OCI-LY1 (cell line): ENCODE measurements at regions not wholly inside any gene's neighbourhood (a gene's known extent, or its start where the extent isn't known, plus 50 kb on each side); places are given as distances from the start of the nearest gene placed in this dataset.
A peak's percentile ranks its signal among the peaks of the same experiment; 100 is the strongest.

Source experiments
- H2AFZ ChIP-seq: fragments of 200-600 bp; sonication (generic), shearing (Covaris generic); 2 replicates; pipeline ENCODE4 v1.6.0; 2014; ENCODE audit warnings: antibody characterized with exemption, mild to moderate bottlenecking, low read length
- H3F3A ChIP-seq: fragments of 200-600 bp; sonication (generic), shearing (Covaris generic); 2 replicates; pipeline ENCODE4 v1.6.0; 2014; ENCODE audit warnings: mild to moderate bottlenecking, antibody characterized with exemption, low read length, moderate library complexity; ENCODE audit not compliant: insufficient read depth
- H3K27ac ChIP-seq: fragments of 200-600 bp; sonication (generic); 2 replicates; pipeline ENCODE4 v1.5.1; 2014; ENCODE audit warnings: low read length, mixed run types, mild to moderate bottlenecking, low read depth; ENCODE audit not compliant: poor library complexity, severe bottlenecking
- H3K27me3 ChIP-seq: fragments of 200-600 bp; sonication (generic); 2 replicates; pipeline ENCODE4 v1.6.0; 2014; ENCODE audit warnings: antibody characterized with exemption, mild to moderate bottlenecking, low read length, moderate library complexity; ENCODE audit not compliant: insufficient read depth
- H3K36me3 ChIP-seq: fragments of 200-600 bp; sonication (generic); 2 replicates; pipeline ENCODE4 v1.6.1; 2014; ENCODE audit warnings: mild to moderate bottlenecking, antibody characterized with exemption, low read length, moderate library complexity, mixed read lengths; ENCODE audit not compliant: insufficient read depth
- H3K4me1 ChIP-seq: fragments of 200-600 bp; sonication (generic); 2 replicates; pipeline ENCODE4 v1.5.1; 2014; ENCODE audit warnings: mild to moderate bottlenecking, low read length, moderate library complexity; ENCODE audit not compliant: insufficient read depth, severe bottlenecking
- H3K4me2 ChIP-seq: fragments of 200-600 bp; sonication (generic), shearing (Covaris generic); 2 replicates; pipeline ENCODE4 v1.6.1; 2014; ENCODE audit warnings: low read length
- H3K4me3 ChIP-seq: fragments of 200-600 bp; sonication (generic); 2 replicates; pipeline ENCODE4 v1.5.1; 2014; ENCODE audit warnings: low read length, low read depth, mild to moderate bottlenecking, mixed read lengths; ENCODE audit not compliant: poor library complexity, severe bottlenecking
- H3K79me2 ChIP-seq: fragments of 200-600 bp; shearing (Covaris generic); 2 replicates; pipeline ENCODE4 v1.6.1; 2016; ENCODE audit warnings: mixed run types, low read length, mixed read lengths; ENCODE audit not compliant: insufficient read depth
- H3K9ac ChIP-seq: fragments of 200-600 bp; sonication (generic), shearing (Covaris generic); 2 replicates; pipeline ENCODE4 v1.6.1; 2014; ENCODE audit warnings: mild to moderate bottlenecking, low read length, mixed read lengths
- H3K9me2 ChIP-seq: fragments of 200-600 bp; sonication (generic), shearing (Covaris generic); 2 replicates; pipeline ENCODE4 v1.6.1; 2014; ENCODE audit warnings: low read depth, mild to moderate bottlenecking, low read length, mixed read lengths
- H3K9me3 ChIP-seq: fragments of 200-600 bp; shearing (Covaris generic); 2 replicates; pipeline ENCODE4 v1.6.1; 2014; ENCODE audit warnings: low read length, mixed read lengths
- H4K20me1 ChIP-seq: fragments of 200-600 bp; sonication (generic), shearing (Covaris generic); 2 replicates; pipeline ENCODE4 v1.6.0; 2016; ENCODE audit warnings: mild to moderate bottlenecking, low read length; ENCODE audit not compliant: insufficient read depth
- EZH2 ChIP-seq: fragments of 200-600 bp; sonication (generic), shearing (Covaris generic); IDR thresholded peaks from 2 replicates; pipeline ENCODE4 v1.8.0; 2017; ENCODE audit warnings: borderline replicate concordance, mixed run types, mild to moderate bottlenecking, antibody characterized with exemption, low read length, moderate library complexity, mixed read lengths
- TF ChIP-seq, protein P1 (sequence below): fragments of 200-600 bp; sonication (generic), shearing (Covaris generic); IDR thresholded peaks from 2 replicates; pipeline ENCODE4 v1.5.1; 2017; ENCODE audit warnings: mild to moderate bottlenecking, antibody characterized with exemption, low read length, moderate library complexity, mixed read lengths

- Histone ChIP-seq H3F3A (no peaks in the 10 kb centered on the region), H3K9ac (no peak overlapping the region), H3K9me2 (no peaks in the 10 kb centered on the region), H3K4me2 (no peak overlapping the region), H3K27ac (no peak overlapping the region), H2AFZ (no peak overlapping the region), H3K4me1 (peaks cover 20% of the 10 kb centered on the region), H3K9me3 (peaks cover under 1% of the 10 kb centered on the region; the same call in 1 of the 2 replicates), H3K36me3 (peaks cover 10% of the 10 kb centered on the region; the same call in 1 of the 2 replicates), H3K4me3 (no peak overlapping the region), H3K27me3 (peaks cover under 1% of the 10 kb centered on the region; the same call in 1 of the 2 replicates), H4K20me1 (no peaks in the 10 kb centered on the region), H3K79me2 (no peaks in the 10 kb centered on the region)
- no peak for TF ChIP-seq EZH2
- TF ChIP-seq, protein P1, sequence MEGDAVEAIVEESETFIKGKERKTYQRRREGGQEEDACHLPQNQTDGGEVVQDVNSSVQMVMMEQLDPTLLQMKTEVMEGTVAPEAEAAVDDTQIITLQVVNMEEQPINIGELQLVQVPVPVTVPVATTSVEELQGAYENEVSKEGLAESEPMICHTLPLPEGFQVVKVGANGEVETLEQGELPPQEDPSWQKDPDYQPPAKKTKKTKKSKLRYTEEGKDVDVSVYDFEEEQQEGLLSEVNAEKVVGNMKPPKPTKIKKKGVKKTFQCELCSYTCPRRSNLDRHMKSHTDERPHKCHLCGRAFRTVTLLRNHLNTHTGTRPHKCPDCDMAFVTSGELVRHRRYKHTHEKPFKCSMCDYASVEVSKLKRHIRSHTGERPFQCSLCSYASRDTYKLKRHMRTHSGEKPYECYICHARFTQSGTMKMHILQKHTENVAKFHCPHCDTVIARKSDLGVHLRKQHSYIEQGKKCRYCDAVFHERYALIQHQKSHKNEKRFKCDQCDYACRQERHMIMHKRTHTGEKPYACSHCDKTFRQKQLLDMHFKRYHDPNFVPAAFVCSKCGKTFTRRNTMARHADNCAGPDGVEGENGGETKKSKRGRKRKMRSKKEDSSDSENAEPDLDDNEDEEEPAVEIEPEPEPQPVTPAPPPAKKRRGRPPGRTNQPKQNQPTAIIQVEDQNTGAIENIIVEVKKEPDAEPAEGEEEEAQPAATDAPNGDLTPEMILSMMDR: peak; percentile 33; the same call in 1 of the 2 replicates
Observed at GRCh38 chr6:156283091-156283490, 494.1 kb upstream of the ARID1B start.

- Histone ChIP-seq H3F3A (no peaks in the 10 kb centered on the region), H3K9me2 (no peaks in the 10 kb centered on the region), H3K36me3 (peaks cover 20% of the 10 kb centered on the region; the same call in 1 of the 2 replicates), H3K4me2 (no peak overlapping the region), H3K4me3 (no peak overlapping the region), H3K27ac (no peak overlapping the region), H3K9me3 (peaks cover 5% of the 10 kb centered on the region; the same call in 1 of the 2 replicates), H2AFZ (no peak overlapping the region), H3K4me1 (peaks cover 18% of the 10 kb centered on the region), H3K79me2 (no peaks in the 10 kb centered on the region), H3K9ac (no peak overlapping the region), H4K20me1 (no peaks in the 10 kb centered on the region), H3K27me3 (peaks cover 4% of the 10 kb centered on the region; the same call in 1 of the 2 replicates)
- TF ChIP-seq, protein P1: no peak
- no peak for TF ChIP-seq EZH2
Observed at GRCh38 chr6:156282087-156282486, 495.1 kb upstream of the ARID1B start.

DNA sequence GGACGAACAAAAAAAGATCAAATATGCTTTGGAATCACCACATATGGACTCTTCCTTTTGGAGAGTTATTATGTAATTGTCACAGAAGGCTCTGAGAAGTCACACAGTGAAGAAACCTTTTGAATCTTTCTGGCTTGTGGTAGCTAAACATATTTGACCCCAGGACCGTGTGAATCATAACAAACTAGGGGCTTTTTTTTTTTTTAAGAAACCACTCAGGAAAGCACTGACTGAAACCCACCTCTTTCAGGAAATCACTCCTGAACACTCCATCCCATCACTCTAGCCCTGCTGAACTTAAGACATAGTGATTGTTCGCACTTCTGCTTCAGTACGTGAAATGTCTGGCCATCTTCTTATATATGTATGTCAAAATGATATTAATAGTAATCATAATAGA is 495.9 kb upstream of the ARID1B start:
- Histone ChIP-seq H3K27ac (no peak overlapping the region), H3K4me2 (no peak overlapping the region)
- TF ChIP-seq, protein P1: no peak
- TF ChIP-seq EZH2: no peak

More for the DNA sequence above, 495.9 kb upstream of the ARID1B start:
- Histone ChIP-seq H3K9me2 (no peaks in the 10 kb centered on the region), H4K20me1 (no peaks in the 10 kb centered on the region), H3K9me3 (peaks cover 8% of the 10 kb centered on the region; the same call in 1 of the 2 replicates), H3K4me3 (no peak overlapping the region), H2AFZ (no peak overlapping the region), H3K4me1 (peaks cover 18% of the 10 kb centered on the region), H3K9ac (no peak overlapping the region), H3K79me2 (no peaks in the 10 kb centered on the region), H3F3A (no peaks in the 10 kb centered on the region), H3K27me3 (peaks cover 4% of the 10 kb centered on the region; the same call in 1 of the 2 replicates), H3K36me3 (peaks cover 13% of the 10 kb centered on the region; the same call in 1 of the 2 replicates)
